Islet of Langerhans (tissue), 1 donor: ENCODE measurements at regions not wholly inside any gene's neighbourhood (a gene's known extent, or its start where the extent isn't known, plus 50 kb on each side); places are given as distances from the start of the nearest gene placed in this dataset.

Experiments used
- FAIRE-seq: peaks from one replicate; lab custom pipeline; 2011; peaks lifted over from hg19 to GRCh38; lab: Jason Lieb, UNC

- no peak for FAIRE-seq
Observed at GRCh38 chr1:188891958-188892357, 1585.7 kb downstream of the BRINP3 start.

- FAIRE-seq = no peak
Observed at GRCh38 chr1:188895611-188896010, 1582.1 kb downstream of the BRINP3 start.

GRCh38 chr1:188903241-188903640 is 1574.4 kb downstream of the BRINP3 start:
- FAIRE-seq = no peak

GRCh38 chr1:188904201-188904600 is 1573.5 kb downstream of the BRINP3 start:
- FAIRE-seq = no peak

- FAIRE-seq = no peak
Observed at GRCh38 chr1:188906921-188907641, 1570.6 kb downstream of the BRINP3 start.

- no peak for FAIRE-seq
Observed at GRCh38 chr1:188930382-188930781, 1547.3 kb downstream of the BRINP3 start.

GRCh38 chr1:188931506-188931905 is 1546.2 kb downstream of the BRINP3 start:
- no peak for FAIRE-seq

GRCh38 chr1:188937965-188938551 is 1539.6 kb downstream of the BRINP3 start:
- no peak for FAIRE-seq

GRCh38 chr1:188941986-188942385 is 1535.7 kb downstream of the BRINP3 start:
- FAIRE-seq = no peak

- FAIRE-seq = no peak
Observed at GRCh38 chr1:188949701-188950100, 1528.0 kb downstream of the BRINP3 start.

GRCh38 chr1:188958461-188959115 is 1519.1 kb downstream of the BRINP3 start:
- no peak for FAIRE-seq

- FAIRE-seq = no peak
Observed at GRCh38 chr1:188986745-188987417, 1490.8 kb downstream of the BRINP3 start.

- FAIRE-seq = no peak
Observed at GRCh38 chr1:188988589-188988988, 1489.1 kb downstream of the BRINP3 start.

- no peak for FAIRE-seq
Observed at GRCh38 chr1:188991221-188991930, 1486.3 kb downstream of the BRINP3 start.

GRCh38 chr1:189007824-189008223 is 1469.8 kb downstream of the BRINP3 start:
- no peak for FAIRE-seq

- no peak for FAIRE-seq
Observed at GRCh38 chr1:189021577-189021976, 1456.1 kb downstream of the BRINP3 start.

GRCh38 chr1:189022015-189022414 is 1455.6 kb downstream of the BRINP3 start:
- no peak for FAIRE-seq

GRCh38 chr1:189027512-189027911 is 1450.2 kb downstream of the BRINP3 start:
- FAIRE-seq = no peak

- FAIRE-seq = no peak
Observed at GRCh38 chr1:189033169-189033568, 1444.5 kb downstream of the BRINP3 start.

GRCh38 chr1:189036628-189037027 is 1441.0 kb downstream of the BRINP3 start:
- FAIRE-seq = no peak

GRCh38 chr1:189046127-189046526 is 1431.5 kb downstream of the BRINP3 start:
- FAIRE-seq = no peak

GRCh38 chr1:189084811-189085210 is 1392.9 kb downstream of the BRINP3 start:
- no peak for FAIRE-seq
